ENCODE measurements at regions not wholly inside any gene's neighbourhood (a gene's known extent, or its start where the extent isn't known, plus 50 kb on each side); places are given as distances from the start of the nearest gene placed in this dataset.

GRCh38 chr1:82073659-82074058 is 272.9 kb downstream of the ADGRL2 start:
- no peak for TF ChIP-seq CTCF (IDR thresholded peaks at IDR 0.05 in 4 of 5, conservative IDR thresholded peaks at IDR 0.05 in 1 of 5)
- no peak for TF ChIP-seq POLR2A (IDR thresholded peaks at IDR 0.05)

All from gastrocnemius medialis (tissue), 4 donors.